Stimulated activated CD4-positive, alpha-beta T cell treated with anti-CD3 and anti-CD28 coated beads, Interleukin-12 subunit alpha, Interleukin-12 subunit beta, amount 100 ng/mL, for 48 hours (primary cell): ENCODE measurements at regions not wholly inside any gene's neighbourhood (a gene's known extent, or its start where the extent isn't known, plus 50 kb on each side); places are given as distances from the start of the nearest gene placed in this dataset.
"Not testable (repeated sequence)": the region's sequence is repeated elsewhere in the genome, so short reads cannot be mapped to it uniquely, and the experiment has no call there.

Source experiments
- DNase-seq, 3 donors: peaks; one replicate each; pipeline ENCODE4 v3.0.0-alpha.2; 2020; ENCODE audit warnings: low read depth in 2 of 3, low spot score in 1 of 3

- no peak for DNase-seq
Measured at GRCh38 chr12:115375186-115375991, 691.4 kb upstream of the TBX3 start.

- no peak for DNase-seq
Measured at GRCh38 chr12:115374480-115375185, 690.7 kb upstream of the TBX3 start.

- DNase-seq: no peak
Measured at GRCh38 chr12:115371711-115372110, 687.7 kb upstream of the TBX3 start.

GRCh38 chr12:115370650-115371049 is 686.7 kb upstream of the TBX3 start:
- no peak for DNase-seq

- DNase-seq: no peak
Measured at GRCh38 chr12:115370207-115370606, 686.2 kb upstream of the TBX3 start.

- DNase-seq: not testable (repeated sequence)
Measured at GRCh38 chr12:115366277-115366676, 682.3 kb upstream of the TBX3 start.

GRCh38 chr12:115365765-115366164 is 681.8 kb upstream of the TBX3 start:
- not testable (repeated sequence) for DNase-seq

GRCh38 chr12:115364921-115365320 is 680.9 kb upstream of the TBX3 start:
- DNase-seq: no peak

- DNase-seq: no peak
Measured at GRCh38 chr12:115362339-115362976, 678.5 kb upstream of the TBX3 start.

GRCh38 chr12:115357681-115358080 is 673.7 kb upstream of the TBX3 start:
- no peak for DNase-seq

- DNase-seq: no peak
Measured at GRCh38 chr12:115355301-115355700, 671.3 kb upstream of the TBX3 start.

GRCh38 chr12:115354007-115354890 is 670.3 kb upstream of the TBX3 start:
- no peak for DNase-seq

- no peak for DNase-seq
Measured at GRCh38 chr12:115353467-115353866, 669.5 kb upstream of the TBX3 start.

GRCh38 chr12:115351514-115352077 is 667.6 kb upstream of the TBX3 start:
- no peak for DNase-seq

- no peak for DNase-seq
Measured at GRCh38 chr12:115349711-115350110, 665.7 kb upstream of the TBX3 start.

GRCh38 chr12:115348301-115348700 is 664.3 kb upstream of the TBX3 start:
- no peak for DNase-seq

GRCh38 chr12:115343601-115344000 is 659.6 kb upstream of the TBX3 start:
- DNase-seq: no peak

GRCh38 chr12:115343008-115343407 is 659.0 kb upstream of the TBX3 start:
- no peak for DNase-seq

GRCh38 chr12:115341442-115341841 is 657.5 kb upstream of the TBX3 start:
- DNase-seq: no peak

GRCh38 chr12:115338566-115339294 is 654.8 kb upstream of the TBX3 start:
- DNase-seq: no peak
